ENCODE measurements at regions not wholly inside any gene's neighbourhood (a gene's known extent, or its start where the extent isn't known, plus 50 kb on each side); places are given as distances from the start of the nearest gene placed in this dataset.
"Not testable (repeated sequence)": the region's sequence is repeated elsewhere in the genome, so short reads cannot be mapped to it uniquely, and the experiment has no call there.

- no peaks in the 10 kb centered on the region for H3K9me3 ChIP-seq (ENCODE audit: control insufficient read depth, low read depth, low read length)
Measured at GRCh38 chr12:9329019-9329418, 120.8 kb upstream of the PZP start.

DNA sequence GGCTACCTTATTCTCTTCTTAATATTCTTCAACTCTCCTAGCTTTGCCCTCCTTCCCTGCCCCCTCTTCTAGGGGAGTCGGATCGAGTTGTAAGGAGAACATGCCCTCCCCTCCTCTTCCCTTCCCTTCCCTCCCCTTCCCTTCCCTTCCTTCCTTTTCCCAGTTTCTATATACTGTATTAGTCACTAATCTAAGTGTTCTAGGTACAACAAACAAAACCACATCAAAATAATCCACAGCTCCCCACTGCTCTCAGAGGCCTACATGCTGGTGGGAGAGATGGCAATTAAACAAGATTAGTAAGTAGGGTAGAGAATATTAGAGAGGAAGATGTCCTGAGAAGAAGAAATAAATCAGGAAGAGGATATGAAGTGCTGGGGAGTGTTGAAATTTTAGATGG lies 119.9 kb upstream of the PZP start:
- Histone ChIP-seq H3K9ac (ENCODE audit: low read length) (no peak overlapping the region), H3K4me3 (ENCODE audit: low read length) (no peak overlapping the region), H3K27ac (ENCODE audit: low read length) (no peak overlapping the region), H3K4me1 (ENCODE audit: control insufficient read depth, low read depth, low read length) (no peaks in the 10 kb centered on the region), H3K9me3 (ENCODE audit: control insufficient read depth, low read depth, low read length) (no peaks in the 10 kb centered on the region), H3K36me3 (ENCODE audit: control insufficient read depth, low read depth, low read length) (no peaks in the 10 kb centered on the region), H3K27me3 (ENCODE audit: control insufficient read depth, insufficient read depth, low read length) (no peaks in the 10 kb centered on the region)

More at GRCh38 chr12:9329019-9329418, 120.8 kb upstream of the PZP start:
- Histone ChIP-seq H3K9ac (ENCODE audit: low read length) (no peak overlapping the region), H3K4me3 (ENCODE audit: low read length) (no peak overlapping the region), H3K27ac (ENCODE audit: low read length) (no peak overlapping the region), H3K36me3 (ENCODE audit: control insufficient read depth, low read depth, low read length) (no peaks in the 10 kb centered on the region), H3K27me3 (ENCODE audit: control insufficient read depth, insufficient read depth, low read length) (no peaks in the 10 kb centered on the region), H3K4me1 (ENCODE audit: control insufficient read depth, low read depth, low read length) (no peaks in the 10 kb centered on the region)

DNA sequence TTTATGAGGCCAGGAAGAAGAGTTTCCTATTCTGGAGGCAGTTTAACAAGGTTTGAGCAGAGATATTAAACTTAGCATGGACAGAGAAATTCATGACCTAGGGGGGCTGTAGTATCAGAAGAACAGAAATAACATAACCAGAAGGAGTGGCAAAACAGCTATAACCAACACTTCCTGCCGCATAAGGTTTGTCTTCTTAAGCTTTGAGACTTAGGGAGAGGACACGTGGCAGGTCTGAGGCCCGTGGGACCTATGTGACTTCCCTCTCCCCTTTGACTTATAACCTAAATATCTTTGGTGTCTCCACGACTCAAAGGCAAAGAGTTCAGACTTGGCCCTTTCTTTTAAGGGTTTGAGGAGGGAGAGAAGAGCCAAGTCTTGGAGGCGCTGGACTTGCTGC lies 119.1 kb upstream of the PZP start:
- Histone ChIP-seq H3K9ac (ENCODE audit: low read length) (no peak overlapping the region), H3K4me3 (ENCODE audit: low read length) (no peak overlapping the region), H3K4me1 (ENCODE audit: control insufficient read depth, low read depth, low read length) (no peaks in the 10 kb centered on the region), H3K36me3 (ENCODE audit: control insufficient read depth, low read depth, low read length) (no peaks in the 10 kb centered on the region), H3K27ac (ENCODE audit: low read length) (no peak overlapping the region), H3K27me3 (ENCODE audit: control insufficient read depth, insufficient read depth, low read length) (no peaks in the 10 kb centered on the region), H3K9me3 (ENCODE audit: control insufficient read depth, low read depth, low read length) (no peaks in the 10 kb centered on the region)

DNA sequence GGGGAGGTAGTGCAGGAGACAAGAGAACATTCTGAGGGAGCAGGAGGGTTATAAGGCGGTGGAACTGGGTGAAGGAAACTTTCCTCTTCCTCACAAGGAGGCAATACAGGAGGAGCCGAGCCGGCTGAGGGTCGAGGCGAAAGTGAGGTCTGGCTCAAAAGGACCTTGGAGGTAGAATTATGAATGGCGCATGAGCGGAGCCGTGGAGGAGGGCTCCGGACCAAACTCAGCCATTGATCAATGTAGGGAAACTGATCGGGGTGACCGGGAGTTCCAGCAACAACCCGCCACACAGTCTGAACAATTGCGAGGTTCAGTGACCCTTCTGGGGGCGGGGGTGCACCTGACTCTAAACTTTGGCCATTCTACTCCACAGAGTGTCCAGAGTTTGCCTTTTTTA lies 118.7 kb upstream of the PZP start:
- not testable (repeated sequence) for H3K9me3 ChIP-seq (ENCODE audit: control insufficient read depth, low read depth, low read length); H3K27ac ChIP-seq (ENCODE audit: low read length)

GRCh38 chr12:9326085-9326484 lies 117.9 kb upstream of the PZP start:
- Histone ChIP-seq H3K9ac (ENCODE audit: low read length) (no peak overlapping the region), H3K4me3 (ENCODE audit: low read length) (no peak overlapping the region), H3K27ac (ENCODE audit: low read length) (no peak overlapping the region), H3K4me1 (ENCODE audit: control insufficient read depth, low read depth, low read length) (no peaks in the 10 kb centered on the region), H3K9me3 (ENCODE audit: control insufficient read depth, low read depth, low read length) (no peaks in the 10 kb centered on the region), H3K36me3 (ENCODE audit: control insufficient read depth, low read depth, low read length) (no peaks in the 10 kb centered on the region), H3K27me3 (ENCODE audit: control insufficient read depth, insufficient read depth, low read length) (no peaks in the 10 kb centered on the region)

More for the DNA sequence above, 118.7 kb upstream of the PZP start:
- H3K36me3 ChIP-seq (ENCODE audit: control insufficient read depth, low read depth, low read length); H3K9ac ChIP-seq (ENCODE audit: low read length); H3K4me1 ChIP-seq (ENCODE audit: control insufficient read depth, low read depth, low read length); H3K27me3 ChIP-seq (ENCODE audit: control insufficient read depth, insufficient read depth, low read length); H3K4me3 ChIP-seq (ENCODE audit: low read length): not testable (repeated sequence)

GRCh38 chr12:9325471-9325870 lies 117.3 kb upstream of the PZP start:
- no peaks in the 10 kb centered on the region for H3K27me3 ChIP-seq (ENCODE audit: control insufficient read depth, insufficient read depth, low read length)
- no peaks in the 10 kb centered on the region for H3K36me3 ChIP-seq (ENCODE audit: control insufficient read depth, low read depth, low read length)
- H3K4me3 ChIP-seq (ENCODE audit: low read length): no peak overlapping the region
- no peak overlapping the region for H3K27ac ChIP-seq (ENCODE audit: low read length)
- no peak overlapping the region for H3K9ac ChIP-seq (ENCODE audit: low read length)
- H3K4me1 ChIP-seq (ENCODE audit: control insufficient read depth, low read depth, low read length): no peaks in the 10 kb centered on the region
- H3K9me3 ChIP-seq (ENCODE audit: control insufficient read depth, low read depth, low read length): no peaks in the 10 kb centered on the region

DNA sequence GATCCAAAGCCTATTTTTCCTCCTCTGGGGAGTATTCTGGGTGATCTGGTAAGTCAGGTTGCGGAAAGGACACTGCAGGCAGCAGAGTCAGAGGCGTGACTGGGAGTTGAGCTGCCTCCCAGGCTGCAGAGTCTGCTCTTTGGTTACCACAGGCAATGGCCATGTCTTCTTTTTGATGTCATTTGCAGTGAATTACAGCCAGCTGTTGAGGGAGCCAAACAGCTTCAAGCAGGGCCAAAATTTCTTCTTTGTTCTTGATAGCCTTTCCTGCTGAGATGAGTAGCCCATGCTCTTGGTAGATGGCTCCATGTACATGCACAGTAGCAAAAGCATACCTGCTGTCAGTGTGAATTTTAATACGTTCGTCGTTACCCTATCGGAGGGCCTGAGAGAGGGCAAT lies 116.6 kb upstream of the PZP start:
- no peak overlapping the region for H3K9ac ChIP-seq (ENCODE audit: low read length)
- H3K27me3 ChIP-seq (ENCODE audit: control insufficient read depth, insufficient read depth, low read length): no peaks in the 10 kb centered on the region
- H3K27ac ChIP-seq (ENCODE audit: low read length): no peak overlapping the region
- no peaks in the 10 kb centered on the region for H3K4me1 ChIP-seq (ENCODE audit: control insufficient read depth, low read depth, low read length)
- H3K36me3 ChIP-seq (ENCODE audit: control insufficient read depth, low read depth, low read length): no peaks in the 10 kb centered on the region
- no peak overlapping the region for H3K4me3 ChIP-seq (ENCODE audit: low read length)
- H3K9me3 ChIP-seq (ENCODE audit: control insufficient read depth, low read depth, low read length): no peaks in the 10 kb centered on the region

- Histone ChIP-seq H3K9ac (ENCODE audit: low read length) (no peak overlapping the region), H3K4me3 (ENCODE audit: low read length) (no peak overlapping the region), H3K36me3 (ENCODE audit: control insufficient read depth, low read depth, low read length) (no peaks in the 10 kb centered on the region), H3K4me1 (ENCODE audit: control insufficient read depth, low read depth, low read length) (no peaks in the 10 kb centered on the region), H3K27me3 (ENCODE audit: control insufficient read depth, insufficient read depth, low read length) (no peaks in the 10 kb centered on the region), H3K27ac (ENCODE audit: low read length) (no peak overlapping the region), H3K9me3 (ENCODE audit: control insufficient read depth, low read depth, low read length) (no peaks in the 10 kb centered on the region)
Measured at GRCh38 chr12:9323144-9323681, 115.0 kb upstream of the PZP start.

- H3K27me3 ChIP-seq (ENCODE audit: control insufficient read depth, insufficient read depth, low read length): no peaks in the 10 kb centered on the region
- H3K4me3 ChIP-seq (ENCODE audit: low read length): no peak overlapping the region
- no peaks in the 10 kb centered on the region for H3K9me3 ChIP-seq (ENCODE audit: control insufficient read depth, low read depth, low read length)
- H3K27ac ChIP-seq (ENCODE audit: low read length): no peak overlapping the region
- H3K9ac ChIP-seq (ENCODE audit: low read length): no peak overlapping the region
- no peaks in the 10 kb centered on the region for H3K4me1 ChIP-seq (ENCODE audit: control insufficient read depth, low read depth, low read length)
- H3K36me3 ChIP-seq (ENCODE audit: control insufficient read depth, low read depth, low read length): no peaks in the 10 kb centered on the region
Measured at GRCh38 chr12:9319842-9320173, 111.6 kb upstream of the PZP start.

DNA sequence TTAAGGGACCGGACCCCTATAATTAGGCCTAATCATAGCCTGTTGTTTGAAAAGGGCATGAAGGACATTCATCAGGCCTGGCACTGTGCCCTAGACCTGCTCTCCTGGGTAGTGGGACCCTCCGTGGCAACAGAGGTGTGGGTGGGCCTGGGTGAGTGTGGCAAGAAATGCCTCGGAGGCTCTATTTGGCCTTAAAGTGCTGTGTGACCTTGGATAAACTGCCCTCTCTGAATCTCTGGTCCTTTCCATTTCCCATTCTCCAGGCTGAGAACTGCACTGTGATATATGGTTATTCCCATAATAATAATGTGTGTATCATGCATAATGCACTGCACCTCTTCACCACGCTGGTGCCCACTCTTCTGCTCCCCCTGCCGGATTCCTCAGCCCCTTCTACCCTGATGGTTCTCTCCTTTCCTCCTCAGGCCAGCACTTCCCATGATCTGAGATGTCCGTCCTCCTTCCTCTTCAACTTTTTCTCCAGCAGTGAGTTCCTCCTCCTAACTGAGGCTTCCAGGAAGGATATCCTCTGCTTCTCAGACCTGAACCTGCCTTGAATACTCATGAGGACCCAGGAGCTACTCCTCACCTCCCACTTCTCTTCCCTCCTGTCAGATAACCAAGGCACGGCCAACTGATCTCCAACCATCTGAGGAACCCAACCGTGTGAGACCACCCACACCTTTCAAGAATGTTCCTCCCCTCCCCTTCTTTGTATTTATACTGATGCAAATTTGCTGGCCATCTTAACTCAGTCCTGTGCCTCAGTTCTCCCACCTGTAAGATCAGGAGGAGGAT lies 111.0 kb upstream of the PZP start:
- Histone ChIP-seq H3K36me3 (ENCODE audit: control insufficient read depth, low read depth, low read length) (no peaks in the 10 kb centered on the region), H3K27ac (ENCODE audit: low read length) (no peak overlapping the region), H3K4me1 (ENCODE audit: control insufficient read depth, low read depth, low read length) (no peaks in the 10 kb centered on the region), H3K4me3 (ENCODE audit: low read length) (no peak overlapping the region), H3K27me3 (ENCODE audit: control insufficient read depth, insufficient read depth, low read length) (no peaks in the 10 kb centered on the region), H3K9me3 (ENCODE audit: control insufficient read depth, low read depth, low read length) (no peaks in the 10 kb centered on the region), H3K9ac (ENCODE audit: low read length) (no peak overlapping the region)

DNA sequence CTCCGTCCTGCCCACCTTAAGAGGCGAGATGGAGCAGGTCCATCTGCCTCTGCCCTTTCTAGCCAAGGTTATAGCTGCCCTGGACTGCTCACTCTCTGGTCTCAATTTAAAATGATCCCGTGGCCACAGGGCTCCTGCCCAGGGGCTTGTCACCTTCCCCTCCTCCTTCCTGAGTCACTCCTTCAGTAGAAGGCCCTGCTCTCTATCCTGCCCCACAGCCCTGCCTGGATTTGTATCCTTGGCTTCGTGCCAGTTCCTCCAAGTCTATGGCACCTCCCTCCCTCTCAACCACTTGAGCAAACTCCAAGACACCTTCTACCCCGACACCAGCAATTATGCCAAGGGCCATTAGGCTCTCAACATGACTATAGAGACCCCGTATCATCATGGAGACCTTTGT lies 105.3 kb upstream of the PZP start:
- not testable (repeated sequence) for H3K27me3 ChIP-seq (ENCODE audit: control insufficient read depth, insufficient read depth, low read length); H3K36me3 ChIP-seq (ENCODE audit: control insufficient read depth, low read depth, low read length); H3K27ac ChIP-seq (ENCODE audit: low read length); H3K9ac ChIP-seq (ENCODE audit: low read length); H3K4me3 ChIP-seq (ENCODE audit: low read length); H3K4me1 ChIP-seq (ENCODE audit: control insufficient read depth, low read depth, low read length); H3K9me3 ChIP-seq (ENCODE audit: control insufficient read depth, low read depth, low read length)
